ENCODE measurements at regions not wholly inside any gene's neighbourhood (a gene's known extent, or its start where the extent isn't known, plus 50 kb on each side); places are given as distances from the start of the nearest gene placed in this dataset.

DNA sequence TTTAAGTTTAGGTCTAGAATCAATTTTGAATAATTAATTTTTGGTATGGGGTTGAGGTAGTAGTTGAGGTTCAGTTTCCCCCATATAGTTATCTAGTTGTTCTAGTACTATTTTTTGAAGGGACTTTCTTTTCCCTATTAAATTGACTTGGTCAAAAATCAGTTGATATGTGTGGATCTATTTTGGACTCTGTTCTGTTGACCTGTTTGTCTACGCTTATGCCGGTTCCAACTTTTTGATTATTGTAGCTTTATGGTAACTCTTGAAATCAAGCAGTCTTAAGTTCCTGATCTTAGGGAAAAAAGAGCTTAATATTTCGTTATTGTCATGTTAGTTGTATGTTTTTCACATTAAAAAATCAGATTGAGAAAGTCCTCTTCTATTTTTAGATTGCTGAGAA is 60.7 kb downstream of the FOXD2 start:
- TF ChIP-seq SIRT6 (IDR thresholded peaks at IDR 0.05; ENCODE audit: low read length) (no peak), KDM5A (IDR thresholded peaks at IDR 0.05; ENCODE audit: low read length) (no peak), EGR1 (IDR thresholded peaks at IDR 0.05; ENCODE audit: borderline replicate concordance, low read depth, low read length) (no peak), POLR2A (IDR thresholded peaks at IDR 0.05; ENCODE audit: control extremely low read depth in 1 of 2, low read depth in 2 of 2, low read length in 2 of 2) (no peak), EZH2 (IDR thresholded peaks at IDR 0.05; ENCODE audit: low read depth, low read length, severe bottlenecking) (no peak), EP300 (IDR thresholded peaks at IDR 0.05; ENCODE audit: borderline replicate concordance in 1 of 2, low read depth in 2 of 2, low read length in 2 of 2) (no peak), RNF2 (IDR thresholded peaks at IDR 0.05; ENCODE audit: borderline replicate concordance, low read depth, low read length, missing control alignments, poor library complexity, severe bottlenecking) (no peak), JUN (IDR thresholded peaks at IDR 0.05; ENCODE audit: low read depth, low read length) (no peak), BRCA1 (IDR thresholded peaks at IDR 0.05; ENCODE audit: low read depth, low read length) (no peak), POLR2AphosphoS5 (IDR thresholded peaks at IDR 0.05; ENCODE audit: low read depth, low read length) (no peak), TCF12 (IDR thresholded peaks at IDR 0.05; ENCODE audit: low read depth, low read length) (no peak)
- TF ChIP-seq, protein P1, sequence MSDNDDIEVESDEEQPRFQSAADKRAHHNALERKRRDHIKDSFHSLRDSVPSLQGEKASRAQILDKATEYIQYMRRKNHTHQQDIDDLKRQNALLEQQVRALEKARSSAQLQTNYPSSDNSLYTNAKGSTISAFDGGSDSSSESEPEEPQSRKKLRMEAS (IDR thresholded peaks at IDR 0.05), result no peak
- TF ChIP-seq, protein P2, sequence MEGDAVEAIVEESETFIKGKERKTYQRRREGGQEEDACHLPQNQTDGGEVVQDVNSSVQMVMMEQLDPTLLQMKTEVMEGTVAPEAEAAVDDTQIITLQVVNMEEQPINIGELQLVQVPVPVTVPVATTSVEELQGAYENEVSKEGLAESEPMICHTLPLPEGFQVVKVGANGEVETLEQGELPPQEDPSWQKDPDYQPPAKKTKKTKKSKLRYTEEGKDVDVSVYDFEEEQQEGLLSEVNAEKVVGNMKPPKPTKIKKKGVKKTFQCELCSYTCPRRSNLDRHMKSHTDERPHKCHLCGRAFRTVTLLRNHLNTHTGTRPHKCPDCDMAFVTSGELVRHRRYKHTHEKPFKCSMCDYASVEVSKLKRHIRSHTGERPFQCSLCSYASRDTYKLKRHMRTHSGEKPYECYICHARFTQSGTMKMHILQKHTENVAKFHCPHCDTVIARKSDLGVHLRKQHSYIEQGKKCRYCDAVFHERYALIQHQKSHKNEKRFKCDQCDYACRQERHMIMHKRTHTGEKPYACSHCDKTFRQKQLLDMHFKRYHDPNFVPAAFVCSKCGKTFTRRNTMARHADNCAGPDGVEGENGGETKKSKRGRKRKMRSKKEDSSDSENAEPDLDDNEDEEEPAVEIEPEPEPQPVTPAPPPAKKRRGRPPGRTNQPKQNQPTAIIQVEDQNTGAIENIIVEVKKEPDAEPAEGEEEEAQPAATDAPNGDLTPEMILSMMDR (IDR thresholded peaks at IDR 0.05; ENCODE audit: control extremely low read depth in 1 of 3, insufficient read depth in 1 of 3, low read depth in 1 of 3, low read length in 3 of 3), result no peak
- TF ChIP-seq, protein P3, sequence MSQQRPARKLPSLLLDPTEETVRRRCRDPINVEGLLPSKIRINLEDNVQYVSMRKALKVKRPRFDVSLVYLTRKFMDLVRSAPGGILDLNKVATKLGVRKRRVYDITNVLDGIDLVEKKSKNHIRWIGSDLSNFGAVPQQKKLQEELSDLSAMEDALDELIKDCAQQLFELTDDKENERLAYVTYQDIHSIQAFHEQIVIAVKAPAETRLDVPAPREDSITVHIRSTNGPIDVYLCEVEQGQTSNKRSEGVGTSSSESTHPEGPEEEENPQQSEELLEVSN (IDR thresholded peaks at IDR 0.05), result no peak

Data from H1 (cell line).